Liver (tissue), 3 donors: ENCODE measurements at regions not wholly inside any gene's neighbourhood (a gene's known extent, or its start where the extent isn't known, plus 50 kb on each side); places are given as distances from the start of the nearest gene placed in this dataset.

Source experiments
- EGR1 ChIP-seq, 2 donors: IDR thresholded peaks; 2 replicates each; pipeline ENCODE4 v1.6.1; 2016 to 2018; ENCODE audit warnings: antibody characterized with exemption in 2 of 2, low read depth in 2 of 2
- FOXA1 ChIP-seq: IDR thresholded peaks from 2 replicates; pipeline ENCODE4 v1.6.1; 2016; ENCODE audit warnings: antibody characterized with exemption
- FOXA2 ChIP-seq: IDR thresholded peaks from 2 replicates; pipeline ENCODE4 v1.6.1; 2016; ENCODE audit warnings: antibody characterized with exemption
- GABPA ChIP-seq, 2 donors: IDR thresholded peaks in 1 of 2; conservative IDR thresholded peaks in 1 of 2; 2 replicates each; pipeline ENCODE4 v1.6.1; 2016; ENCODE audit warnings: antibody characterized with exemption in 2 of 2, mild to moderate bottlenecking in 1 of 2, moderate library complexity in 1 of 2
- HNF4A ChIP-seq, 2 donors: conservative IDR thresholded peaks; 2 replicates each; pipeline ENCODE4 v1.6.1; 2016; ENCODE audit warnings: antibody characterized with exemption in 2 of 2, mild to moderate bottlenecking in 2 of 2
- JUND ChIP-seq, 2 donors: IDR thresholded peaks; 2 replicates each; pipeline ENCODE4 v1.6.1; 2016; ENCODE audit warnings: antibody characterized with exemption in 2 of 2
- RAD21 ChIP-seq, 2 donors: IDR thresholded peaks; 2 replicates each; pipeline ENCODE4 v1.6.1; 2016; ENCODE audit warnings: antibody characterized with exemption in 2 of 2, mild to moderate bottlenecking in 2 of 2
- RXRA ChIP-seq, 2 donors: IDR thresholded peaks; 2 replicates each; pipeline ENCODE4 v1.6.1; 2017 to 2018; ENCODE audit warnings: antibody characterized with exemption in 2 of 2, mild to moderate bottlenecking in 1 of 2
- TAF1 ChIP-seq: conservative IDR thresholded peaks from 2 replicates; pipeline ENCODE4 v1.6.1; 2016; ENCODE audit warnings: antibody characterized with exemption, mild to moderate bottlenecking
- YY1 ChIP-seq: IDR thresholded peaks from 2 replicates; pipeline ENCODE4 v1.6.1; 2016; ENCODE audit warnings: antibody characterized with exemption, mild to moderate bottlenecking
- TF ChIP-seq, protein P1 (sequence below): fragments of 150-350 bp; IDR thresholded peaks from 2 replicates; pipeline ENCODE4 v1.5.1; 2017; ENCODE audit warnings: improper control_type of control experiment, low read depth, low read length; ENCODE audit not compliant: missing input control
- TF ChIP-seq, protein P2 (sequence below): IDR thresholded peaks from 2 replicates; pipeline ENCODE4 v1.6.1; 2016; ENCODE audit warnings: antibody characterized with exemption
- TF ChIP-seq, protein P3 (sequence below): IDR thresholded peaks from 2 replicates; pipeline ENCODE4 v1.6.1; 2016; ENCODE audit warnings: antibody characterized with exemption, mild to moderate bottlenecking
- donor health status: healthy.
- donor health status: healthy.

DNA sequence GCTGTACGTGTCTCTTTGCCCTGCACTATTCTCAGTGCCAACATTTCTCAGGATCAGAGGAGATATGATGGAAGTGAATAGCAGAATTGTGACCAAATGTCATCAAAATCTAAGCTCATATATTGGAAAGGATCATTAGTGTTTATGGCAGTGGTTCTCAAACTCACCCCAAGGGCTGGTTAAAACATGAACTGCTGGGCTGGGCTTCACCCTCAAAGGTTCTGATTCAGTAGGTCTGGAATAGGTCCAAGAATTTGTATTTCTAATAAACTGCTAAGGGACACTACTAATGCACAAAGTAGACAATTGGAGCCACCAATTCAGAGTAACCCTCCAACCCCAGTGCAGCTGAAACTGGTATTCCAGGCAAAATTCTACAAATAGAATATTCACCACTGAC, 317.9 kb upstream of the UBE2E3 start:
- TF ChIP-seq, protein P1, sequence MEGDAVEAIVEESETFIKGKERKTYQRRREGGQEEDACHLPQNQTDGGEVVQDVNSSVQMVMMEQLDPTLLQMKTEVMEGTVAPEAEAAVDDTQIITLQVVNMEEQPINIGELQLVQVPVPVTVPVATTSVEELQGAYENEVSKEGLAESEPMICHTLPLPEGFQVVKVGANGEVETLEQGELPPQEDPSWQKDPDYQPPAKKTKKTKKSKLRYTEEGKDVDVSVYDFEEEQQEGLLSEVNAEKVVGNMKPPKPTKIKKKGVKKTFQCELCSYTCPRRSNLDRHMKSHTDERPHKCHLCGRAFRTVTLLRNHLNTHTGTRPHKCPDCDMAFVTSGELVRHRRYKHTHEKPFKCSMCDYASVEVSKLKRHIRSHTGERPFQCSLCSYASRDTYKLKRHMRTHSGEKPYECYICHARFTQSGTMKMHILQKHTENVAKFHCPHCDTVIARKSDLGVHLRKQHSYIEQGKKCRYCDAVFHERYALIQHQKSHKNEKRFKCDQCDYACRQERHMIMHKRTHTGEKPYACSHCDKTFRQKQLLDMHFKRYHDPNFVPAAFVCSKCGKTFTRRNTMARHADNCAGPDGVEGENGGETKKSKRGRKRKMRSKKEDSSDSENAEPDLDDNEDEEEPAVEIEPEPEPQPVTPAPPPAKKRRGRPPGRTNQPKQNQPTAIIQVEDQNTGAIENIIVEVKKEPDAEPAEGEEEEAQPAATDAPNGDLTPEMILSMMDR = no peak
- no peak for TF ChIP-seq RAD21 (IDR thresholded peaks at IDR 0.05)
- no peak for TF ChIP-seq TAF1
- no peak for TF ChIP-seq GABPA (IDR thresholded peaks at IDR 0.05 in 1 of 2, conservative IDR thresholded peaks at IDR 0.05 in 1 of 2)
- TF ChIP-seq, protein P2, sequence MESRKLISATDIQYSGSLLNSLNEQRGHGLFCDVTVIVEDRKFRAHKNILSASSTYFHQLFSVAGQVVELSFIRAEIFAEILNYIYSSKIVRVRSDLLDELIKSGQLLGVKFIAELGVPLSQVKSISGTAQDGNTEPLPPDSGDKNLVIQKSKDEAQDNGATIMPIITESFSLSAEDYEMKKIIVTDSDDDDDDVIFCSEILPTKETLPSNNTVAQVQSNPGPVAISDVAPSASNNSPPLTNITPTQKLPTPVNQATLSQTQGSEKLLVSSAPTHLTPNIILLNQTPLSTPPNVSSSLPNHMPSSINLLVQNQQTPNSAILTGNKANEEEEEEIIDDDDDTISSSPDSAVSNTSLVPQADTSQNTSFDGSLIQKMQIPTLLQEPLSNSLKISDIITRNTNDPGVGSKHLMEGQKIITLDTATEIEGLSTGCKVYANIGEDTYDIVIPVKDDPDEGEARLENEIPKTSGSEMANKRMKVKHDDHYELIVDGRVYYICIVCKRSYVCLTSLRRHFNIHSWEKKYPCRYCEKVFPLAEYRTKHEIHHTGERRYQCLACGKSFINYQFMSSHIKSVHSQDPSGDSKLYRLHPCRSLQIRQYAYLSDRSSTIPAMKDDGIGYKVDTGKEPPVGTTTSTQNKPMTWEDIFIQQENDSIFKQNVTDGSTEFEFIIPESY = no peak
- no peak for TF ChIP-seq FOXA2
- no peak for TF ChIP-seq FOXA1
- TF ChIP-seq EGR1 (IDR thresholded peaks at IDR 0.05; ENCODE audit: low read depth in 2 of 2) = no peak
- TF ChIP-seq, protein P3, sequence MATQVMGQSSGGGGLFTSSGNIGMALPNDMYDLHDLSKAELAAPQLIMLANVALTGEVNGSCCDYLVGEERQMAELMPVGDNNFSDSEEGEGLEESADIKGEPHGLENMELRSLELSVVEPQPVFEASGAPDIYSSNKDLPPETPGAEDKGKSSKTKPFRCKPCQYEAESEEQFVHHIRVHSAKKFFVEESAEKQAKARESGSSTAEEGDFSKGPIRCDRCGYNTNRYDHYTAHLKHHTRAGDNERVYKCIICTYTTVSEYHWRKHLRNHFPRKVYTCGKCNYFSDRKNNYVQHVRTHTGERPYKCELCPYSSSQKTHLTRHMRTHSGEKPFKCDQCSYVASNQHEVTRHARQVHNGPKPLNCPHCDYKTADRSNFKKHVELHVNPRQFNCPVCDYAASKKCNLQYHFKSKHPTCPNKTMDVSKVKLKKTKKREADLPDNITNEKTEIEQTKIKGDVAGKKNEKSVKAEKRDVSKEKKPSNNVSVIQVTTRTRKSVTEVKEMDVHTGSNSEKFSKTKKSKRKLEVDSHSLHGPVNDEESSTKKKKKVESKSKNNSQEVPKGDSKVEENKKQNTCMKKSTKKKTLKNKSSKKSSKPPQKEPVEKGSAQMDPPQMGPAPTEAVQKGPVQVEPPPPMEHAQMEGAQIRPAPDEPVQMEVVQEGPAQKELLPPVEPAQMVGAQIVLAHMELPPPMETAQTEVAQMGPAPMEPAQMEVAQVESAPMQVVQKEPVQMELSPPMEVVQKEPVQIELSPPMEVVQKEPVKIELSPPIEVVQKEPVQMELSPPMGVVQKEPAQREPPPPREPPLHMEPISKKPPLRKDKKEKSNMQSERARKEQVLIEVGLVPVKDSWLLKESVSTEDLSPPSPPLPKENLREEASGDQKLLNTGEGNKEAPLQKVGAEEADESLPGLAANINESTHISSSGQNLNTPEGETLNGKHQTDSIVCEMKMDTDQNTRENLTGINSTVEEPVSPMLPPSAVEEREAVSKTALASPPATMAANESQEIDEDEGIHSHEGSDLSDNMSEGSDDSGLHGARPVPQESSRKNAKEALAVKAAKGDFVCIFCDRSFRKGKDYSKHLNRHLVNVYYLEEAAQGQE = no peak
- TF ChIP-seq JUND (IDR thresholded peaks at IDR 0.05) = no peak
- TF ChIP-seq RXRA (IDR thresholded peaks at IDR 0.05) = no peak
- no peak for TF ChIP-seq YY1
- no peak for TF ChIP-seq HNF4A (conservative IDR thresholded peaks at IDR 0.05)
